ENCODE measurements at regions not wholly inside any gene's neighbourhood (a gene's known extent, or its start where the extent isn't known, plus 50 kb on each side); places are given as distances from the start of the nearest gene placed in this dataset.
A peak's percentile ranks its signal among the peaks of the same experiment; 100 is the strongest.

GRCh38 chr12:112716099-112717093 is 75.2 kb upstream of the RPH3A start:
- Mint-ChIP-seq H3K4me1 (peaks cover 0 to 5% (median 2%) of the 10 kb centered on the region in 3 donors), H3K27ac (no peak overlapping the region), H3K27me3 (peaks cover 7 to 31% of the 10 kb centered on the region in 2 donors), H3K4me3 (no peak overlapping the region), H3K36me3 (no peaks in the 10 kb centered on the region), H3K9me3 (peaks cover 0 to 8% (median 3%) of the 10 kb centered on the region in 3 donors)
- Histone ChIP-seq H3K27me3 (replicated peaks in 1 of 2; ENCODE audit: control insufficient read depth in 2 of 2, extremely low read depth in 1 of 2, insufficient read depth in 2 of 2, low read length in 1 of 2) (peaks cover 0 to 2% of the 10 kb centered on the region in 2 experiments), H3K4me3 (ENCODE audit: control insufficient read depth in 1 of 2, extremely low read depth in 1 of 2, low read length in 1 of 2) (no peak overlapping the region), H3K27ac (ENCODE audit: low read length) (no peak overlapping the region), H3K9me3 (no peaks in the 10 kb centered on the region), H3K4me1 (ENCODE audit: control insufficient read depth in 1 of 2, extremely low read depth in 1 of 2, insufficient read depth in 2 of 2, low read length in 2 of 2) (no peaks in the 10 kb centered on the region), H3K36me3 (ENCODE audit: control insufficient read depth in 2 of 2, extremely low read depth in 1 of 2, insufficient read depth in 1 of 2, low read length in 1 of 2) (no peaks in the 10 kb centered on the region)
- ATAC-seq (replicated peaks in 1 of 4), result no peak
- 95% methylated on average over 5 of the region's 11 CpGs for WGBS (ENCODE audit: insufficient coverage)
- CTCF ChIA-PET, result no interaction called here
- DNase-seq, result peak in 5 of 35 experiments; percentile 1 to 18 (median 8)
- POLR2A ChIA-PET, result no interaction called here

- Histone ChIP-seq H3K27me3 (replicated peaks in 1 of 2; ENCODE audit: control insufficient read depth in 2 of 2, extremely low read depth in 1 of 2, insufficient read depth in 2 of 2, low read length in 1 of 2) (peaks cover 0 to 15% of the 10 kb centered on the region in 2 experiments), H3K27ac (ENCODE audit: low read length) (no peak overlapping the region), H3K36me3 (ENCODE audit: control insufficient read depth in 2 of 2, extremely low read depth in 1 of 2, insufficient read depth in 1 of 2, low read length in 1 of 2) (no peaks in the 10 kb centered on the region), H3K4me1 (ENCODE audit: control insufficient read depth in 1 of 2, extremely low read depth in 1 of 2, insufficient read depth in 2 of 2, low read length in 2 of 2) (no peaks in the 10 kb centered on the region), H3K9me3 (no peaks in the 10 kb centered on the region), H3K4me3 (ENCODE audit: control insufficient read depth in 1 of 2, extremely low read depth in 1 of 2, low read length in 1 of 2) (no peak overlapping the region)
- ATAC-seq (replicated peaks in 1 of 4) (no peak), DNase-seq (no peak)
- H3K4me3 Mint-ChIP-seq, result no peak overlapping the region
- no peaks in the 10 kb centered on the region for H3K36me3 Mint-ChIP-seq
- ChIA-PET CTCF (no interaction called here), POLR2A (no interaction called here)
- no peaks in the 10 kb centered on the region for H3K4me1 Mint-ChIP-seq
- no peak overlapping the region for H3K27ac Mint-ChIP-seq
- H3K27me3 Mint-ChIP-seq, result peaks cover 5 to 13% of the 10 kb centered on the region in 2 donors
- 81% methylated on average over 3 of the region's 3 CpGs for WGBS (ENCODE audit: insufficient coverage)
- no peaks in the 10 kb centered on the region for H3K9me3 Mint-ChIP-seq
Measured at GRCh38 chr12:112728864-112729263, 62.7 kb upstream of the RPH3A start.

DNA sequence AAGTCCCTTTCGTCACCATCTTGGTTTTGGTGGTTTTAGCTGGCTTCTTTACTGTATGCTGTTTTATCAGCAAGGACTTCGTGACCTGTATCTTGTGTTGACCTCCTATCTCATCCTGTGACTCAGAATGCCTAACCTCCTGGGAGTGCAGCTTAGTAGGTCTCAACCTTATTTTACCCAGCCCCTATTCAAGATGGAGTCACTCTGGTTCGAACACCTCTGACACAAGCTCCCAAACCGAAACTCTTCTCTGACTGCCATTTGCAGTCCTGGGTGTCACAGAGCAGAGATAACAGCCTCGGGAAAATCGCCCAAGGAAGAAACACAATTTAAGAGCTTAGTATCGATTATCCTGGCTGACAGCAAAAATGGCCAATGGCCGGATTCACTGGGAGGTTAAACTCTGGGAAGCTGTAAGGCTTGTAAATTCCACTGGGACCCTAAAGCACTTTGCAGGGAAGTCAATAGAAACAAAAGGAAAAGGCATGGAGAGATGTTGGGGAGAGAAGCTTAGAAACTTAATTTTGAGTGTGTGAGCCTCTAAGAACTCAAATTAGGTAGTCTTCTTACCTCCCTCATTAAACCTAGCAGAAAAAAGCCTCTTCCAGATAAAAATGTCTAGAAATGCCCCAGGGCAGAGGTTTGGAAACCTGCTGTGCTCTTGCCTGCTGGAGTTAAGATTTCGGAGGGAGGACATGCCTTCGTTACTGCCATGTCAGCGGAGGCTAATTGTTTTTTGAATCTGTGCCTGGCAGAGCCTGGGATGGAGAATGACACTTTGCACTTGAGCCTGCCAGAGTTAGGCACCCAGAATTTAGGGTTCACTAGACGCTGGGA is 56.5 kb upstream of the RPH3A start:
- Mint-ChIP-seq H3K36me3 (no peaks in the 10 kb centered on the region), H3K9me3 (no peaks in the 10 kb centered on the region), H3K27ac (no peak overlapping the region), H3K4me3 (no peak overlapping the region), H3K4me1 (no peaks in the 10 kb centered on the region), H3K27me3 (peaks cover 22 to 31% of the 10 kb centered on the region in 2 donors)
- no peak overlapping the region for H3K27ac ChIP-seq (ENCODE audit: low read length)
- WGBS (ENCODE audit: insufficient coverage), result 80% methylated on average over 10 of the region's 12 CpGs
- no peaks in the 10 kb centered on the region for H3K9me3 ChIP-seq
- no peak for ATAC-seq (replicated peaks in 1 of 4)
- no peaks in the 10 kb centered on the region for H3K4me1 ChIP-seq (ENCODE audit: control insufficient read depth in 1 of 2, extremely low read depth in 1 of 2, insufficient read depth in 2 of 2, low read length in 2 of 2)
- CTCF ChIA-PET, result no interaction called here
- no peak for DNase-seq
- H3K4me3 ChIP-seq (ENCODE audit: control insufficient read depth in 1 of 2, extremely low read depth in 1 of 2, low read length in 1 of 2), result no peak overlapping the region
- H3K27me3 ChIP-seq (replicated peaks in 1 of 2; ENCODE audit: control insufficient read depth in 2 of 2, extremely low read depth in 1 of 2, insufficient read depth in 2 of 2, low read length in 1 of 2), result peaks cover 0 to 16% of the 10 kb centered on the region in 2 experiments
- H3K36me3 ChIP-seq (ENCODE audit: control insufficient read depth in 2 of 2, extremely low read depth in 1 of 2, insufficient read depth in 1 of 2, low read length in 1 of 2), result no peaks in the 10 kb centered on the region
- POLR2A ChIA-PET, result no interaction called here

- peaks cover 0 to 6% of the 10 kb centered on the region in 2 experiments for H3K27me3 ChIP-seq (replicated peaks in 1 of 2; ENCODE audit: control insufficient read depth in 2 of 2, extremely low read depth in 1 of 2, insufficient read depth in 2 of 2, low read length in 1 of 2)
- H3K4me1 ChIP-seq (ENCODE audit: control insufficient read depth in 1 of 2, extremely low read depth in 1 of 2, insufficient read depth in 2 of 2, low read length in 2 of 2), result no peaks in the 10 kb centered on the region
- CTCF ChIA-PET, result no interaction called here
Measured at GRCh38 chr12:112738531-112738930, 53.0 kb upstream of the RPH3A start.

DNA sequence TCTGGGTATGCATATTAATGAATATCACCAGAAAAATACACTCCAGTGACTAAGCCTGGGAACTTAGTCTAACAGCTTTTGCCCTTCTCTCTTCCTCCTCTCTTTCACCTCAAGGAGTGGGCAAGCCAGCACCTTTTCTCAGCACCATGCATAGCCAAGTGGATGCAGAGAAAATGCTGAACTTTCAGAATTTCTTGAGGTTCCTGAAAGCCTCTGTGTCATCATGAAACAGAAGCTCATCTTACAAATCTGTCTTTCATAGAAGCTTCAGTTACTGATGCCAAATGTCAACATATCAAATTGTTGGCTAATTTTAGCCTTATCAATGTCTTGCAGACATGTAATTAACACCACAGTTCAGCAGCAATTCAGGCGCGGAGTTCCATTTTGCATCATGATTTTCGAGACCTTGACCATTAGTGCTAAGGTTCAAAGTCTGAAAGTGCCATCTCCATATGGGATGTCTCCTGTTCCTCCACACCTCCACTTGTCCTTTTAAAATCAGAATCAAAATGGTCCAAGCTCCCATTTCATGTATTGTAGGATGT is 51.1 kb upstream of the RPH3A start:
- H3K4me3 Mint-ChIP-seq, result no peak overlapping the region
- H3K9me3 ChIP-seq, result no peaks in the 10 kb centered on the region
- ChIA-PET CTCF (no interaction called here), POLR2A (no interaction called here)
- peaks cover 0 to 5% (median 0%) of the 10 kb centered on the region in 3 donors for H3K4me1 Mint-ChIP-seq
- peaks cover 0 to under 1% of the 10 kb centered on the region in 2 experiments for H3K4me1 ChIP-seq (ENCODE audit: control insufficient read depth in 1 of 2, extremely low read depth in 1 of 2, insufficient read depth in 2 of 2, low read length in 2 of 2)
- no peak overlapping the region for H3K27ac ChIP-seq (ENCODE audit: low read length)
- ATAC-seq (replicated peaks in 1 of 4) (no peak), DNase-seq (no peak)
- no CpG with 5 or more reads among the region's 3 CpGs for WGBS (ENCODE audit: insufficient coverage)
- H3K4me3 ChIP-seq (ENCODE audit: control insufficient read depth in 1 of 2, extremely low read depth in 1 of 2, low read length in 1 of 2), result no peak overlapping the region
- peaks cover 0 to 4% of the 10 kb centered on the region in 2 experiments for H3K27me3 ChIP-seq (replicated peaks in 1 of 2; ENCODE audit: control insufficient read depth in 2 of 2, extremely low read depth in 1 of 2, insufficient read depth in 2 of 2, low read length in 1 of 2)
- H3K27me3 Mint-ChIP-seq, result peaks cover 40% of the 10 kb centered on the region in 2 donors
- no peaks in the 10 kb centered on the region for H3K36me3 Mint-ChIP-seq
- no peaks in the 10 kb centered on the region for H3K36me3 ChIP-seq (ENCODE audit: control insufficient read depth in 2 of 2, extremely low read depth in 1 of 2, insufficient read depth in 1 of 2, low read length in 1 of 2)
- no peak overlapping the region for H3K27ac Mint-ChIP-seq
- no peaks in the 10 kb centered on the region for H3K9me3 Mint-ChIP-seq

More at GRCh38 chr12:112738531-112738930, 53.0 kb upstream of the RPH3A start:
- Histone ChIP-seq H3K27ac (ENCODE audit: low read length) (no peak overlapping the region), H3K4me3 (ENCODE audit: control insufficient read depth in 1 of 2, extremely low read depth in 1 of 2, low read length in 1 of 2) (no peak overlapping the region), H3K36me3 (ENCODE audit: control insufficient read depth in 2 of 2, extremely low read depth in 1 of 2, insufficient read depth in 1 of 2, low read length in 1 of 2) (no peaks in the 10 kb centered on the region), H3K9me3 (no peaks in the 10 kb centered on the region)
- peaks cover 36 to 42% of the 10 kb centered on the region in 2 donors for H3K27me3 Mint-ChIP-seq
- ATAC-seq (replicated peaks in 1 of 4) (no peak), DNase-seq (no peak)
- no peak overlapping the region for H3K4me3 Mint-ChIP-seq
- no peaks in the 10 kb centered on the region for H3K4me1 Mint-ChIP-seq
- H3K27ac Mint-ChIP-seq, result no peak overlapping the region
- H3K9me3 Mint-ChIP-seq, result no peaks in the 10 kb centered on the region
- H3K36me3 Mint-ChIP-seq, result no peaks in the 10 kb centered on the region
- no CpG with 5 or more reads among the region's 3 CpGs for WGBS (ENCODE audit: insufficient coverage)
- POLR2A ChIA-PET, result no interaction called here

GRCh38 chr12:112741106-112741505 is 50.4 kb upstream of the RPH3A start:
- H3K36me3 Mint-ChIP-seq, result no peaks in the 10 kb centered on the region
- H3K4me1 Mint-ChIP-seq, result peaks cover 0 to 9% (median 0%) of the 10 kb centered on the region in 3 donors
- Histone ChIP-seq H3K4me1 (ENCODE audit: control insufficient read depth in 1 of 2, extremely low read depth in 1 of 2, insufficient read depth in 2 of 2, low read length in 2 of 2) (peaks cover 0 to 3% of the 10 kb centered on the region in 2 experiments), H3K27ac (ENCODE audit: low read length) (no peak overlapping the region), H3K36me3 (ENCODE audit: control insufficient read depth in 2 of 2, extremely low read depth in 1 of 2, insufficient read depth in 1 of 2, low read length in 1 of 2) (no peaks in the 10 kb centered on the region), H3K4me3 (ENCODE audit: control insufficient read depth in 1 of 2, extremely low read depth in 1 of 2, low read length in 1 of 2) (no peak overlapping the region), H3K9me3 (no peaks in the 10 kb centered on the region), H3K27me3 (replicated peaks in 1 of 2; ENCODE audit: control insufficient read depth in 2 of 2, extremely low read depth in 1 of 2, insufficient read depth in 2 of 2, low read length in 1 of 2) (peaks cover 0 to 2% of the 10 kb centered on the region in 2 experiments)
- CTCF ChIA-PET, result no interaction called here
- ATAC-seq (replicated peaks in 1 of 4) (no peak), DNase-seq (no peak)
- 15% methylated on average over 1 of the region's 2 CpGs for WGBS (ENCODE audit: insufficient coverage)
- H3K27ac Mint-ChIP-seq, result no peak overlapping the region
- no peaks in the 10 kb centered on the region for H3K9me3 Mint-ChIP-seq
- POLR2A ChIA-PET, result no interaction called here
- H3K27me3 Mint-ChIP-seq, result peaks cover 36 to 40% of the 10 kb centered on the region in 2 donors
- H3K4me3 Mint-ChIP-seq, result no peak overlapping the region

All from T-cell (primary cell).